GM13976 (cell line): ENCODE measurements at regions not wholly inside any gene's neighbourhood (a gene's known extent, or its start where the extent isn't known, plus 50 kb on each side); places are given as distances from the start of the nearest gene placed in this dataset.

Experiments used
- DNase-seq: peaks from one replicate; pipeline ENCODE4 v3.0.0; 2012; ENCODE audit warnings: low spot score
- CTCF ChIP-seq: IDR thresholded peaks from 2 replicates; pipeline ENCODE4 v1.5.1; 2012; ENCODE audit warnings: borderline replicate concordance, mild to moderate bottlenecking; ENCODE audit not compliant: insufficient read depth; ENCODE audit errors: extremely low read depth, missing control alignments, control extremely low read depth
- in situ Hi-C: fragments of 300-500 bp; cut with MboI; formaldehyde crosslinking; loops from one replicate; pipeline ENCODE4 v1.12.0; 2022; ENCODE audit warnings: low sequenced_read_pairs, mixed read lengths, inconsistent platforms; ENCODE audit not compliant: unreplicated experiment

- DNase-seq = no peak
- in situ Hi-C loops = loop anchor here (10.0 kb wide), 1 partner anchor 1086 kb away; no protein-coding TSS in a partner anchor
- TF ChIP-seq CTCF = no peak
Observed at GRCh38 chr12:115750340-115750739, 527.2 kb downstream of the MED13L start.

DNA sequence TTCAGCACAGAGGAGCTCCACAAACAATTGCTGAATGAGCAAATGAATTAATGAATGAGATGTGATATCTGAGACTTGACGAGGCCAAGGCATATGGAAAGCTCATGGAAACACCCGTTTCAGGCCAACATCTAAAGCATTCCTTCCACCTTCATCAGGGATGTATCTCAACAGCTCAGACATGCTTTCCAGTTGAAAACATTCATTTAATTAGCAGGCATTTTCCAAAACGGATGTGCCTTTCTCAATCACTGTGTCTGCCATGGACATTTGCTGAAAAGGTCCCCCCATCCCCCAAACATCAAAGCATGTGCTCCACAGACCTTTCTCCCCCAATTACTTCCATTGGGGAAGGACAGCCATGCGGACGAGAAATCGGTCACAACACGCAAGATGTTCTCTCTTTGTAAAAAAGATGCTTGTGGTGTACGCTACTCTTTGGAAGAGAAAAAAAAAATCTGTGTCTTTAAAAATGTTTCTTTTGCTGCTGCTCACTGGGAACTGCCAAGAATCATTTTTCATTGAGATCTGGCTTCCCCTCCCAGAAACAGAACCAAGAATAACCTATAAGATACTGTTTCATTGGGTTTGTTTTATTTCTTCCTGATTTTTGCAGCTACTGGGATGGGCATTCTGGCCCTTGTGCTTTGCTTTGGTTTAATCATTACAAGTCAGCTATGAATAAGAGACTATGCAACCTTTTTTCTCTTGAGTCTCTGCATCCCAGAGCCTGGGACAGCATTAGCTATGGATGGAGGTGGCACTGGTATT, 528.2 kb downstream of the MED13L start:
- DNase-seq = no peak
- in situ Hi-C loops = no loop called here
- TF ChIP-seq CTCF = no peak

DNA sequence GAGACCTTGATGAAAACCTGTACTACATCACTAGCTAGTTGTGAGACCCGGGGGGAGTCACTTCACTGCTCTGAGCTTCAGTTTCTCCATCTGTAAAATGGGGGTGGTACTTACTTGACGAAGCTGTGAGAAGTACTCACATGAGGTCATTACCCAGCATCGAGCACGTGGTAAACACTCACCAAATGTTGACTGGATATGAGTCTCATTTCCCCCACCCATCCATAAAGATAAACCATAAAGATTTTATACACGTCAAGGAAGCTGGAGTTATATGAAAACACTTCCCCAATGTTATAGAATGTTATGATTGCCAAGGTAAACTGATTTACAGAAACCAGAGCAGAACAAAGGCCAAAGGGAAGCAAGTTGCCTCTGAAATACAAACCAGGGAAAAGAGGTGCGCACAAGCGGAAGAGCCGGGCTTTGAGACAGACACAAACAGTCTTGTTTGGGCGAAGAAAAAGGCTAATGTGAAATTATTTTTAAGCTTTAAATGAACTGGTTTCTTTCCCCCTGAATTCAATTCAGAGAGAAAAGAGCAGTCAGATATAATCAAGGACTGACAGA, 536.8 kb downstream of the MED13L start:
- no peak for TF ChIP-seq CTCF
- in situ Hi-C loops = no loop called here
- DNase-seq = no peak

DNA sequence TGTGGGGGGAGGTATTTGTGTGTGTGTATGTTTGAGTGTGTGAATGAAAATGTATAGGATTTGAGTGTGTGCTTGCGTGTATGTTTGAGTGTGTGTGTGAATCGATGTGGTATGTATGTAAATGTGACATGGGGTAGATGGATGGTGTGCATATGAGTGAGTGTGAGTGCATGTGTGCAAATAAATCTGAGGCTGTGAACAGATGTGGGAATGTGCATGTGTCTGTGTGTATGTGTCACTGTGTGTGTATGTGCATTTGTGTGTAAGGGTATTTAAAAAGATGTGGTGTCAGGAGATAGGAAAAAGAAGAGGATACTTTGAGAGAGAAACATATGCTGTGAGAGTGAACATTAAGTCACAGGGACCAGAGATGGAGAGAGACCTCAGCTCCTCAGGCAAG, 539.6 kb downstream of the MED13L start:
- DNase-seq = no peak
- in situ Hi-C loops = no loop called here
- TF ChIP-seq CTCF = no peak

DNA sequence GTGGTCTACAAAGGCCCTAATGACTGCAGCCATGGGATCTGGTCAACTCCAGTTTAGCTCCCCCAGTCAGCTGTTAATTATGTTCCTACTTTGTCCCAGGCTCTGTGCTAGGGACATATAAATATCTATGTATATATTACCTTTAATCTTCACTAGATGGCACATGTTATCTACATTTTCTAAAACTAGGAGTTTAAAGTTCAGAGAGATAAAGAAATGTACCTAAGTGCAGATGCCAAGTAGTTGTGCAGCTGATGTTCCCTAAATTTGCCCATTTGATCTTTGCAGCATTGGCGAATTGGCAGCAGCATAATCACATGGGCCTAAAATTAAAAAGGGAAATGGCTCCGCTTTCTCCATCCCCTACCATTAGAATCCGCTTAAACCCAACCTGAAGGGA, 541.1 kb downstream of the MED13L start:
- in situ Hi-C loops = no loop called here
- TF ChIP-seq CTCF = no peak
- DNase-seq = no peak

DNA sequence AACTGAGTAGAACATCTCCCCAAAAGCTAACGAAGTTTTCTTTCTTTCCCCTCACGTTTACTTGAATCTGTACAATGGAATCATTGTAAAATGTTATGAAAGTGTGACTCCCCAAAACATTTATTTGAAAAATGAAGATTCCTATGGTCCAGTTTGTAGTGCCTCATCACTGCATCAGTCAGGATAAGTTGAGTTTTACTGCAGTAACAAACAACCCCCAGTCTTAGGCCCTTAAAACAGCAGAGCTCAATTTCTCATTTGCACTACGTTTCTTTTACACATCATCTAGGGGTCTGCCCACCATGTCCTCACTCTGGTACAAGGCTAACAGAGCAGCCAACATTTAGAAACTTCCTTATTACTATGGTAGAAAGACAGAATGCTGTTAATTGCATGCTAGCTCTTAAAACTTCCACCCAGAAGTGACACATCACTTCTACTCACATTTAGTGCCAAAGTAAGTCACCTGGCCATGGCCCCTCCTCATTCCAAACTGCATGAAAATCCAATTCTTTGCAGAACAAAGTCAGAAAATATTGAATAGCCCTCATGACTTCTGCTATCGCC, 546.4 kb downstream of the MED13L start:
- DNase-seq = no peak
- in situ Hi-C loops = no loop called here
- no peak for TF ChIP-seq CTCF
